HG02840 (cell line): ENCODE measurements at regions not wholly inside any gene's neighbourhood (a gene's known extent, or its start where the extent isn't known, plus 50 kb on each side); places are given as distances from the start of the nearest gene placed in this dataset.

Source experiments
- ATAC-seq: cut with Tn5 transposase; IDR thresholded peaks from one replicate; pipeline ENCODE4 v1.9.1; 2021; ENCODE audit warnings: mild to moderate bottlenecking, moderate library complexity, moderate number of reproducible peaks; ENCODE audit not compliant: unreplicated experiment, low FRiP score

- ATAC-seq = no peak
These were observed 173.9 kb upstream of the SNX7 start for GRCh38 chr1:98487620-98488019.

- ATAC-seq = no peak
These were observed 178.9 kb upstream of the SNX7 start for GRCh38 chr1:98482611-98483010.

- ATAC-seq = no peak
These were observed 181.2 kb upstream of the SNX7 start for GRCh38 chr1:98480271-98480670.

- no peak for ATAC-seq
These were observed 183.4 kb upstream of the SNX7 start for GRCh38 chr1:98478121-98478520.

- ATAC-seq = no peak
These were observed 188.6 kb upstream of the SNX7 start for GRCh38 chr1:98472878-98473277.

GRCh38 chr1:98471633-98472032 is 189.9 kb upstream of the SNX7 start:
- no peak for ATAC-seq

- ATAC-seq = no peak
These were observed 193.3 kb upstream of the SNX7 start for GRCh38 chr1:98468111-98468717.

- no peak for ATAC-seq
These were observed 193.9 kb upstream of the SNX7 start for GRCh38 chr1:98467586-98467985.

- ATAC-seq = no peak
These were observed 194.4 kb upstream of the SNX7 start for GRCh38 chr1:98467122-98467521.

GRCh38 chr1:98461873-98462385 is 199.6 kb upstream of the SNX7 start:
- no peak for ATAC-seq

GRCh38 chr1:98460136-98460535 is 201.4 kb upstream of the SNX7 start:
- no peak for ATAC-seq

GRCh38 chr1:98459486-98459870 is 202.0 kb upstream of the SNX7 start:
- ATAC-seq = no peak

GRCh38 chr1:98458511-98459485 is 202.7 kb upstream of the SNX7 start:
- no peak for ATAC-seq

GRCh38 chr1:98457248-98457647 is 204.3 kb upstream of the SNX7 start:
- no peak for ATAC-seq

- no peak for ATAC-seq
These were observed 206.9 kb upstream of the SNX7 start for GRCh38 chr1:98454666-98455065.

GRCh38 chr1:98453066-98453465 is 208.5 kb upstream of the SNX7 start:
- no peak for ATAC-seq

GRCh38 chr1:98452162-98452561 is 209.4 kb upstream of the SNX7 start:
- ATAC-seq = no peak

GRCh38 chr1:98441281-98441680 is 220.2 kb upstream of the SNX7 start:
- ATAC-seq = no peak

- ATAC-seq = no peak
These were observed 222.1 kb upstream of the SNX7 start for GRCh38 chr1:98439471-98439870.

GRCh38 chr1:98437540-98437939 is 224.0 kb upstream of the SNX7 start:
- ATAC-seq = no peak

GRCh38 chr1:98437011-98437410 is 224.5 kb upstream of the SNX7 start:
- no peak for ATAC-seq
